Dermis blood vessel endothelial cell (primary cell): ENCODE measurements at regions not wholly inside any gene's neighbourhood (a gene's known extent, or its start where the extent isn't known, plus 50 kb on each side); places are given as distances from the start of the nearest gene placed in this dataset.

Experiments used
- DNase-seq: peaks from one replicate; pipeline ENCODE4 v3.0.0; 2010

- no peak for DNase-seq
Measured at GRCh38 chr4:181259081-181259709, 984.0 kb upstream of the TENM3 start.

GRCh38 chr4:181261279-181261678 lies 981.9 kb upstream of the TENM3 start:
- no peak for DNase-seq

- DNase-seq: no peak
Measured at GRCh38 chr4:181264893-181265292, 978.3 kb upstream of the TENM3 start.

GRCh38 chr4:181265370-181265769 lies 977.8 kb upstream of the TENM3 start:
- DNase-seq: no peak

GRCh38 chr4:181271116-181271640 lies 972.0 kb upstream of the TENM3 start:
- DNase-seq: no peak

GRCh38 chr4:181272422-181272821 lies 970.8 kb upstream of the TENM3 start:
- no peak for DNase-seq

- no peak for DNase-seq
Measured at GRCh38 chr4:181278941-181279340, 964.3 kb upstream of the TENM3 start.

- DNase-seq: no peak
Measured at GRCh38 chr4:181281451-181281850, 961.8 kb upstream of the TENM3 start.

- no peak for DNase-seq
Measured at GRCh38 chr4:181289198-181289597, 954.0 kb upstream of the TENM3 start.

GRCh38 chr4:181291615-181292014 lies 951.6 kb upstream of the TENM3 start:
- no peak for DNase-seq

GRCh38 chr4:181293014-181293413 lies 950.2 kb upstream of the TENM3 start:
- DNase-seq: no peak

- no peak for DNase-seq
Measured at GRCh38 chr4:181293541-181293940, 949.7 kb upstream of the TENM3 start.

GRCh38 chr4:181294421-181294820 lies 948.8 kb upstream of the TENM3 start:
- no peak for DNase-seq

GRCh38 chr4:181301735-181302710 lies 941.2 kb upstream of the TENM3 start:
- DNase-seq: no peak

- DNase-seq: no peak
Measured at GRCh38 chr4:181307824-181308223, 935.4 kb upstream of the TENM3 start.

- no peak for DNase-seq
Measured at GRCh38 chr4:181308476-181309312, 934.5 kb upstream of the TENM3 start.

- no peak for DNase-seq
Measured at GRCh38 chr4:181312066-181312465, 931.1 kb upstream of the TENM3 start.

- DNase-seq: no peak
Measured at GRCh38 chr4:181319629-181320028, 923.6 kb upstream of the TENM3 start.

GRCh38 chr4:181323061-181323460 lies 920.1 kb upstream of the TENM3 start:
- no peak for DNase-seq

GRCh38 chr4:181330654-181331201 lies 912.5 kb upstream of the TENM3 start:
- DNase-seq: no peak

- DNase-seq: no peak
Measured at GRCh38 chr4:181331214-181331613, 912.0 kb upstream of the TENM3 start.

GRCh38 chr4:181345931-181346330 lies 897.3 kb upstream of the TENM3 start:
- no peak for DNase-seq
